GM12891 (cell line): ENCODE measurements at regions not wholly inside any gene's neighbourhood (a gene's known extent, or its start where the extent isn't known, plus 50 kb on each side); places are given as distances from the start of the nearest gene placed in this dataset.

Source experiments
- POLR2A ChIP-seq: IDR thresholded peaks from 2 replicates; pipeline ENCODE4 v1.6.1; 2011; ENCODE audit warnings: low read depth, low read length, control low read depth
- POLR2AphosphoS5 ChIP-seq: IDR thresholded peaks from 2 replicates; pipeline ENCODE4 v1.6.1; 2011; ENCODE audit warnings: low read depth, low read length, control low read depth
- TAF1 ChIP-seq: IDR thresholded peaks from 2 replicates; pipeline ENCODE4 v1.6.1; 2011; ENCODE audit warnings: low read depth, low read length, control low read depth

GRCh38 chr3:180359061-180359952, 242.7 kb upstream of the TTC14 start:
- TF ChIP-seq POLR2AphosphoS5 (no peak), POLR2A (no peak), TAF1 (no peak)
